ENCODE measurements at regions not wholly inside any gene's neighbourhood (a gene's known extent, or its start where the extent isn't known, plus 50 kb on each side); places are given as distances from the start of the nearest gene placed in this dataset.

DNA sequence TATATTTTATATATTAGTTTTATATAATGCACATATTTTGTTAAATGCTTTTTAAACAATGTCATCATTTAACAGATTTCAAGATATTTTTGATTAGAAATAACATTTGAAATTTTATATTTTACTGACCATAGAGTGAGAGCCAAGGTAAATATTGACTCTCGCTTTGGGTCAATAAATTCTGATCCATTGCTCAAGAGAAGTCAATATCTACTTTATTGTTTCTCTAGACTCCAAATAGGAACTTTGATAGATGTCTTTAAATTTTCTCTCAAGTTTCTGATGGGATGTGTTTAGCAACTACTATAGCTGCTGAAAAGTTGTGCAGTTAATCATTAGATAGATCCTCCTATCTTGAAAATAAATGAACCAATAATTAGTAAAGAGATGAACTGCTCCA is 61.4 kb upstream of the ATXN7L3B start:
- Histone ChIP-seq H3K4me3 (no peak overlapping the region), H3K9me3 (no peaks in the 10 kb centered on the region), H3K27me3 (no peaks in the 10 kb centered on the region), H3K4me1 (no peaks in the 10 kb centered on the region), H3K36me3 (no peaks in the 10 kb centered on the region), H3K27ac (no peak overlapping the region)
- no peak for DNase-seq
- 20 to 23% methylated on average over 1 of the region's 1 CpG for WGBS, 2 donors
- no peak for TF ChIP-seq CTCF (IDR thresholded peaks at IDR 0.05)
- no peak for FAIRE-seq
- no peak for ATAC-seq
- intact Hi-C loops (cut with DNase I): no loop called here

DNA sequence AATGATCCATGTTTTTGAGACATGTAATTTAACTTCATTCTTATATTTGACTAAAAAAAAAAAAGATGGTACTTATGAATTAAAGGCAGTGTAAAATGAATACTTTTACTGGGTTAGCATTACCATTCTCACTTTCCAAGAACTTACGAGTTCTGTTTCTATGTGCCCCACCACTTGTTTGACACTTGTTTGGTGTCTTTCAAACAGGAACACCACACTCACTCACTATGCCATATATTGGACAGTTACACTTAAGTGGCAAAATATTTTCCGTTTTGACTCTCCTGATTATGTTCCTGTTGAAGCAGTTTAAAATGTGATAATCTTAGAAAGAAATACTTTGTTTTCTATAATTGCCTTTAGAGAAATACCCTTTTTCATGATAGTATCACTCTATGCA is 56.6 kb upstream of the ATXN7L3B start:
- Histone ChIP-seq H3K4me3 (no peak overlapping the region), H3K9me3 (no peaks in the 10 kb centered on the region), H3K27ac (no peak overlapping the region), H3K36me3 (no peaks in the 10 kb centered on the region), H3K27me3 (no peaks in the 10 kb centered on the region), H3K4me1 (no peaks in the 10 kb centered on the region)
- TF ChIP-seq CTCF (IDR thresholded peaks at IDR 0.05): no peak
- ATAC-seq (no peak), DNase-seq (no peak), FAIRE-seq (no peak)
- intact Hi-C loops (cut with DNase I): no loop called here
- 60 to 72% methylated on average over 2 of the region's 2 CpGs for WGBS, 2 donors

DNA sequence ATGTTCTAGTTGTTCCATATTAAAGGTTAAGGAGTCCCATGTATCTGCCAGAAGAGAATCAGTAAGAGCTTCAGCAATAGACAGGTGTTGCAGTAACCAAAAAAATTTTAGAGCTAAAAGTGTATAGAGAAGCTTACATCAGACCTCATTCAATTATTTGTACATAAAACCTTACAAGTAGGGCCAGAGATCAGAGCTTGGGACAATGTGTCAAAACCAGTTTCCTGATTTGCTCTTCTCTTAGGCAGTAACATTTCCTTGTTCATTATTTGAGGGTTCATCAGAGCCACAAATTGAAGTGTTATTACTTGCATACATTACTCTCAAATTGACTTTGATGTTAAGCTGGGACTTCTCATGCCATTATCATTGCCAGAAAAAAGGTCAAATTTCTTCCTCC is 55.5 kb upstream of the ATXN7L3B start:
- H3K27ac ChIP-seq: no peak overlapping the region
- intact Hi-C loops (cut with DNase I): no loop called here
- no peak for DNase-seq
- no peak overlapping the region for H3K4me3 ChIP-seq
- no peak for FAIRE-seq
- no peaks in the 10 kb centered on the region for H3K4me1 ChIP-seq
- TF ChIP-seq CTCF (IDR thresholded peaks at IDR 0.05): no peak
- no peaks in the 10 kb centered on the region for H3K36me3 ChIP-seq
- no peak for ATAC-seq
- H3K27me3 ChIP-seq: no peaks in the 10 kb centered on the region
- H3K9me3 ChIP-seq: no peaks in the 10 kb centered on the region

GRCh38 chr12:74483057-74483456 is 54.6 kb upstream of the ATXN7L3B start:
- H3K9me3 ChIP-seq: no peaks in the 10 kb centered on the region
- intact Hi-C loops (cut with DNase I): no loop called here
- no peaks in the 10 kb centered on the region for H3K36me3 ChIP-seq
- TF ChIP-seq CTCF (IDR thresholded peaks at IDR 0.05): no peak
- H3K4me3 ChIP-seq: no peak overlapping the region
- no peak for ATAC-seq
- H3K4me1 ChIP-seq: no peaks in the 10 kb centered on the region
- no peaks in the 10 kb centered on the region for H3K27me3 ChIP-seq
- H3K27ac ChIP-seq: no peak overlapping the region
- DNase-seq: no peak
- WGBS, 2 donors: 52 to 58% methylated on average over 3 of the region's 3 CpGs
- FAIRE-seq: no peak
